SK-N-MC (cell line): ENCODE measurements at regions not wholly inside any gene's neighbourhood (a gene's known extent, or its start where the extent isn't known, plus 50 kb on each side); places are given as distances from the start of the nearest gene placed in this dataset.

ENCODE experiments used
- DNase-seq: peaks from one replicate; pipeline ENCODE4 v3.0.0-alpha.2; 2011; ENCODE audit warnings: low read depth, low spot score
- H3K27ac ChIP-seq: fragments of 200-600 bp; sonication (generic); 2 replicates; pipeline ENCODE4 v1.5.1; 2016; ENCODE audit warnings: mixed run types
- H3K36me3 ChIP-seq: fragments of 200-600 bp; sonication (generic); 2 replicates; pipeline ENCODE4 v1.6.1; 2017; ENCODE audit warnings: antibody characterized with exemption, low read length, mixed read lengths; ENCODE audit not compliant: insufficient read depth
- H3K4me3 ChIP-seq: fragments of 200-600 bp; sonication (generic); 2 replicates; pipeline ENCODE4 v1.5.1; 2016
- H3K9ac ChIP-seq: fragments of 200-600 bp; sonication (generic); 2 replicates; pipeline ENCODE4 v1.8.0; 2017; ENCODE audit warnings: mixed run types, mixed read lengths; ENCODE audit not compliant: insufficient read length
- H3K9me3 ChIP-seq: fragments of 200-600 bp; sonication (generic); 2 replicates; pipeline ENCODE4 v1.6.1; 2017; ENCODE audit warnings: low read depth, mild to moderate bottlenecking, antibody characterized with exemption, low read length, moderate library complexity, mixed read lengths
- EZH2 ChIP-seq: fragments of 200-600 bp; sonication (generic); IDR thresholded peaks from one replicate; pipeline ENCODE4 v1.6.1; 2017; ENCODE audit warnings: antibody characterized with exemption
- FOXP2 ChIP-seq: optimal IDR thresholded peaks from 2 replicates; pipeline ENCODE3; 2011; ENCODE audit warnings: mild to moderate bottlenecking, moderate library complexity; ENCODE audit not compliant: insufficient read depth; ENCODE audit errors: extremely low read length, control extremely low read depth
- POLR2AphosphoS5 ChIP-seq: IDR thresholded peaks from 2 replicates; pipeline ENCODE4 v1.6.1; 2012; ENCODE audit warnings: mild to moderate bottlenecking, low read depth, low read length, borderline replicate concordance

- Histone ChIP-seq H3K36me3 (no peaks in the 10 kb centered on the region), H3K9ac (no peak overlapping the region), H3K4me3 (no peak overlapping the region), H3K9me3 (no peaks in the 10 kb centered on the region), H3K27ac (no peak overlapping the region)
- DNase-seq, result no peak
- no peak for TF ChIP-seq EZH2
- no peak for TF ChIP-seq POLR2AphosphoS5
- TF ChIP-seq FOXP2, result no peak
Measured at GRCh38 chr2:16816016-16816415, 150.4 kb upstream of the CYRIA start.

GRCh38 chr2:16813593-16813992, 148.0 kb upstream of the CYRIA start:
- no peak for DNase-seq
- no peak for TF ChIP-seq FOXP2
- H3K27ac ChIP-seq, result no peak overlapping the region

GRCh38 chr2:16798472-16798871, 132.8 kb upstream of the CYRIA start:
- no peak for TF ChIP-seq EZH2
- H3K27ac ChIP-seq, result no peak overlapping the region
- H3K36me3 ChIP-seq, result no peaks in the 10 kb centered on the region
- H3K9me3 ChIP-seq, result no peaks in the 10 kb centered on the region
- H3K9ac ChIP-seq, result no peak overlapping the region
- H3K4me3 ChIP-seq, result no peak overlapping the region
- DNase-seq, result no peak

More at GRCh38 chr2:16813593-16813992, 148.0 kb upstream of the CYRIA start:
- Histone ChIP-seq H3K9me3 (no peaks in the 10 kb centered on the region), H3K36me3 (no peaks in the 10 kb centered on the region), H3K9ac (no peak overlapping the region), H3K4me3 (no peak overlapping the region)

GRCh38 chr2:16791496-16791895, 125.9 kb upstream of the CYRIA start:
- Histone ChIP-seq H3K9me3 (no peaks in the 10 kb centered on the region), H3K9ac (no peak overlapping the region), H3K36me3 (no peaks in the 10 kb centered on the region), H3K4me3 (no peak overlapping the region), H3K27ac (no peak overlapping the region)
- DNase-seq, result no peak
- TF ChIP-seq FOXP2 (no peak), POLR2AphosphoS5 (no peak), EZH2 (no peak)

GRCh38 chr2:16785149-16785548, 119.5 kb upstream of the CYRIA start:
- Histone ChIP-seq H3K9me3 (no peaks in the 10 kb centered on the region), H3K36me3 (no peaks in the 10 kb centered on the region), H3K9ac (peak overlapping the region; percentile 17), H3K4me3 (peak overlapping the region; percentile 42; the same call in 1 of the 2 replicates), H3K27ac (no peak overlapping the region)
- peak; percentile 34 for DNase-seq
- TF ChIP-seq FOXP2 (no peak), POLR2AphosphoS5 (no peak), EZH2 (no peak)

- Histone ChIP-seq H3K4me3 (peak overlapping the region; percentile 42; the same call in 1 of the 2 replicates), H3K36me3 (no peaks in the 10 kb centered on the region), H3K27ac (no peak overlapping the region), H3K9me3 (no peaks in the 10 kb centered on the region), H3K9ac (peak overlapping the region; percentile 17)
- DNase-seq, result no peak
- TF ChIP-seq POLR2AphosphoS5 (no peak), FOXP2 (no peak), EZH2 (no peak)
Measured at GRCh38 chr2:16784652-16785051, 119.0 kb upstream of the CYRIA start.

- TF ChIP-seq EZH2, result no peak
- Histone ChIP-seq H3K9ac (no peak overlapping the region), H3K36me3 (no peaks in the 10 kb centered on the region), H3K9me3 (no peaks in the 10 kb centered on the region), H3K4me3 (no peak overlapping the region), H3K27ac (no peak overlapping the region)
- no peak for DNase-seq
Measured at GRCh38 chr2:16777123-16777870, 111.7 kb upstream of the CYRIA start.

GRCh38 chr2:16775899-16776231, 110.2 kb upstream of the CYRIA start:
- Histone ChIP-seq H3K9ac (no peak overlapping the region), H3K36me3 (no peaks in the 10 kb centered on the region), H3K9me3 (no peaks in the 10 kb centered on the region), H3K4me3 (no peak overlapping the region), H3K27ac (no peak overlapping the region)
- no peak for DNase-seq
- TF ChIP-seq FOXP2 (no peak), EZH2 (no peak), POLR2AphosphoS5 (no peak)
